Testis (tissue), 2 donors: ENCODE measurements at regions not wholly inside any gene's neighbourhood (a gene's known extent, or its start where the extent isn't known, plus 50 kb on each side); places are given as distances from the start of the nearest gene placed in this dataset.
A peak's percentile ranks its signal among the peaks of the same experiment; 100 is the strongest.
"Not testable (repeated sequence)": the region's sequence is repeated elsewhere in the genome, so short reads cannot be mapped to it uniquely, and the experiment has no call there.

Experiments
- DNase-seq: peaks from one replicate; pipeline ENCODE4 v3.0.0-alpha.2; 2019
- H3K27ac ChIP-seq, 2 donors: fragments of 200-600 bp; sonication (generic); one replicate each; pipeline ENCODE4 v1.5.1; 2019
- H3K27me3 ChIP-seq: fragments of 200-600 bp; sonication (generic); one replicate; pipeline ENCODE4 v1.5.1; 2019
- H3K36me3 ChIP-seq: fragments of 200-600 bp; sonication (generic); one replicate; pipeline ENCODE4 v1.5.1; 2017; ENCODE audit warnings: low read depth; ENCODE audit errors: missing control alignments
- H3K4me1 ChIP-seq: fragments of 200-600 bp; sonication (generic); one replicate; pipeline ENCODE4 v1.5.1; 2019
- H3K4me3 ChIP-seq, 2 donors: fragments of 200-600 bp; sonication (generic); one replicate each; pipeline ENCODE4 v1.5.1; 2017 to 2019
- H3K9me3 ChIP-seq: fragments of 200-600 bp; sonication (generic); one replicate; pipeline ENCODE4 v1.5.1; 2017
- POLR2A ChIP-seq: fragments of 450-650 bp; IDR thresholded peaks from one replicate; pipeline ENCODE4 v1.6.1; 2017; ENCODE audit warnings: antibody characterized with exemption, mild to moderate bottlenecking, moderate library complexity
- WGBS, 2 donors: methylation state at CpG; one replicate each; pipeline ENCODE4 v1.1.5; 2018; 5-methylcytosine and 5-hydroxymethylcytosine counted together
- intact Hi-C: fragments of 100-400 bp; cut with DNase I; formaldehyde crosslinking; loops from one replicate; pipeline ENCODE4 v1.15.1; 2023; ENCODE audit warnings: low total_unique reads
- TF ChIP-seq, protein P1 (sequence below), 3 experiments: fragments of 450-650 bp in 2 of 3; fragments of 200-600 bp in 1 of 3; sonication (generic) in 1 of 3; IDR thresholded peaks; one replicate each; pipeline ENCODE4 v1.5.1; 2016 to 2019; ENCODE audit warnings: antibody characterized with exemption in 3 of 3, mild to moderate bottlenecking in 2 of 3, moderate library complexity in 1 of 3

DNA sequence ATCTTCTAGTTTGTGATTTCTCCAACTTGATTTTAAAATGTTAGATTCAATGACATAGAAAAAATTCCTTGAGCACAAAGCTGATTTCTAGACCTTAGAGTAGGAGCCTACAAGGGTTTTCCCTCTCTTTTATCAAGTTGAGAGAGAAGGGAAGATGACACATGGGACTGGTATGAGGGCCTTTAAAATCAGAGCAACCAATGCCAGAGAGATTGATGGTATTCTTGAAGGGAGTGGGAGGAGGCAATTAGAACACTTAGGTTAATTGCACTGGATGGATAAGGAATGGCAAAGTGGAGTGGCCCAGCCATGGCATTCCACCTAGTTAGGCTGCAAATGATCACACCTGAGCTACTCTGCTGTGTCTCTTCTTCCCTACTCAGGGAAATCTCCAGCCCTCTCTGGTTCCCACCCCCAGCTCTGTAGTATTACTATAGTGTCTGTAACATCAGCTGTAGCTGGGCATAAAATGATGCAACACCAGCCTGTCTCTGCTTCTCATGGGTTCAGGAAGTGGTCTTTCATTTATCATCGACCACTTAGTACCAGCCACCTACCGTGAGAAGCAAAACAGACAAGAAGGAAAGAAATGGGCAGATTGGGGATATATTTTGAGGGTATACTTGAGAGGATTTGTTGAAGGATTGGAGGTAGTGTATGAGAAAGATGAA, 333.6 kb downstream of the DLEU7 start:
- Histone ChIP-seq H3K36me3 (no peaks in the 10 kb centered on the region), H3K4me3 (no peak overlapping the region), H3K27ac (no peak overlapping the region), H3K4me1 (peaks cover 9% of the 10 kb centered on the region), H3K27me3 (no peaks in the 10 kb centered on the region), H3K9me3 (no peaks in the 10 kb centered on the region)
- TF ChIP-seq, protein P1, sequence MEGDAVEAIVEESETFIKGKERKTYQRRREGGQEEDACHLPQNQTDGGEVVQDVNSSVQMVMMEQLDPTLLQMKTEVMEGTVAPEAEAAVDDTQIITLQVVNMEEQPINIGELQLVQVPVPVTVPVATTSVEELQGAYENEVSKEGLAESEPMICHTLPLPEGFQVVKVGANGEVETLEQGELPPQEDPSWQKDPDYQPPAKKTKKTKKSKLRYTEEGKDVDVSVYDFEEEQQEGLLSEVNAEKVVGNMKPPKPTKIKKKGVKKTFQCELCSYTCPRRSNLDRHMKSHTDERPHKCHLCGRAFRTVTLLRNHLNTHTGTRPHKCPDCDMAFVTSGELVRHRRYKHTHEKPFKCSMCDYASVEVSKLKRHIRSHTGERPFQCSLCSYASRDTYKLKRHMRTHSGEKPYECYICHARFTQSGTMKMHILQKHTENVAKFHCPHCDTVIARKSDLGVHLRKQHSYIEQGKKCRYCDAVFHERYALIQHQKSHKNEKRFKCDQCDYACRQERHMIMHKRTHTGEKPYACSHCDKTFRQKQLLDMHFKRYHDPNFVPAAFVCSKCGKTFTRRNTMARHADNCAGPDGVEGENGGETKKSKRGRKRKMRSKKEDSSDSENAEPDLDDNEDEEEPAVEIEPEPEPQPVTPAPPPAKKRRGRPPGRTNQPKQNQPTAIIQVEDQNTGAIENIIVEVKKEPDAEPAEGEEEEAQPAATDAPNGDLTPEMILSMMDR (IDR thresholded peaks at IDR 0.05): no peak
- TF ChIP-seq POLR2A: no peak
- intact Hi-C loops: no loop called here
- 91 to 94% methylated on average over 2 of the region's 2 CpGs for WGBS, 2 donors
- DNase-seq: no peak

DNA sequence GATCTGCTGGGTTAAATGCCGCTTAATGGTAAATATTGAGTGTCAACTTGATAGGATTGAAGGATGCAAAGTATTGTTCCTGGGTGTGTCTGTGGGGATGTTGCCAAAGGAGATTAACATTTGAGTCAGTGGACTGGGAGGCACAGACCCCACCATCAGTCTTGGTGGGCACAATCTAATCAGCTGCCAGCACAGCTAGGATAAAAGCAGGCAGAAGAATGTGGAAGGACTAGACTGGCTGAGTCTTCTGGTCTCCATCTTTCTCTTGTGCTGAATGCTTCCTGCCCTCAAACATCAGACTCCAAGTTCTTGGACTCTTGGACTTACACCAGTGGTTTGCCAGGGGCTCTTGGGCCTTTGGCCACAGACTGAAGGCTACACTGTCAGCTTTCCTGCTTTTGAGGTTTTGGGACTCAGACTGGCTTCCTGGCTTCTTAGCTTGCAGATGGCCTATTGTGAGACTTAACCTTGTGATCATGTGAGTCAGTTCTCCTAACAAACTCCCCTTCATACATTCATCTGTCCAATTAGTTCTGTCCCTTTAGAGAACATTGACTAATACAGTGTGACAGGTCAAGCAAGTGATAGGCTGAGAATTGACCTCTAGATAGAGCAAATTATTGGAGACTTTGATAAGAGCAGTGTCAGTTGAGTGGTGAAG, 332.5 kb downstream of the DLEU7 start:
- intact Hi-C loops, H3K27me3 ChIP-seq, H3K27ac ChIP-seq, H3K9me3 ChIP-seq, H3K4me3 ChIP-seq, H3K36me3 ChIP-seq, H3K4me1 ChIP-seq, DNase-seq: not testable (repeated sequence)
- WGBS, 2 donors: 35 to 53% methylated on average over 1 of the region's 1 CpG

DNA sequence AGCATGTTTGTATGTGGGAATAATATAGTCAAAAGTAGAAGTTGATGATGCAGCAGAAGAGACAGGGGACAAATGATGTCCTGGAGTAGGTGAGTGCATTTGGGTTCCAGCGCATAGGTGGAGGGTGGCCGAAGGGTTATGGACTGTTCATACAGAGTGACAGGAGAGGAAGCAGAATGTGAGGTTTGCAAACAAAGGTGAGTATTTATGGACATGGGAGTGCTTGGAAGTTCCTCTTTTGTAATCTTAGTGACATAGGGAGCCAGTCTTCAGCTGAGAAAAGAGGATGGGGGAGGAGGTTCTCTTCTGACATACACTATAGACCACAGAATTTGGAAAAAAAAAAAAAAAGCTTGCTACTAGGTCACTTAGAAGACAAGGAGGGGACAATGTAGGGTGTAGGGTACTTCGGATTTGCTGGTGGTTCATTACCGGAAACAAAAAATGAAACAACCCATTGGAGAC, 331.6 kb downstream of the DLEU7 start:
- H3K27ac ChIP-seq: peak overlapping the region; percentile 59 to 91
- H3K36me3 ChIP-seq: no peaks in the 10 kb centered on the region
- no peak overlapping the region for H3K4me3 ChIP-seq
- intact Hi-C loops: no loop called here
- peaks cover 9% of the 10 kb centered on the region for H3K4me1 ChIP-seq
- H3K9me3 ChIP-seq: no peaks in the 10 kb centered on the region
- 72 to 81% methylated on average over 4 of the region's 4 CpGs for WGBS, 2 donors
- H3K27me3 ChIP-seq: no peaks in the 10 kb centered on the region
- DNase-seq: no peak
- TF ChIP-seq, protein P1 (IDR thresholded peaks at IDR 0.05): no peak
- no peak for TF ChIP-seq POLR2A

DNA sequence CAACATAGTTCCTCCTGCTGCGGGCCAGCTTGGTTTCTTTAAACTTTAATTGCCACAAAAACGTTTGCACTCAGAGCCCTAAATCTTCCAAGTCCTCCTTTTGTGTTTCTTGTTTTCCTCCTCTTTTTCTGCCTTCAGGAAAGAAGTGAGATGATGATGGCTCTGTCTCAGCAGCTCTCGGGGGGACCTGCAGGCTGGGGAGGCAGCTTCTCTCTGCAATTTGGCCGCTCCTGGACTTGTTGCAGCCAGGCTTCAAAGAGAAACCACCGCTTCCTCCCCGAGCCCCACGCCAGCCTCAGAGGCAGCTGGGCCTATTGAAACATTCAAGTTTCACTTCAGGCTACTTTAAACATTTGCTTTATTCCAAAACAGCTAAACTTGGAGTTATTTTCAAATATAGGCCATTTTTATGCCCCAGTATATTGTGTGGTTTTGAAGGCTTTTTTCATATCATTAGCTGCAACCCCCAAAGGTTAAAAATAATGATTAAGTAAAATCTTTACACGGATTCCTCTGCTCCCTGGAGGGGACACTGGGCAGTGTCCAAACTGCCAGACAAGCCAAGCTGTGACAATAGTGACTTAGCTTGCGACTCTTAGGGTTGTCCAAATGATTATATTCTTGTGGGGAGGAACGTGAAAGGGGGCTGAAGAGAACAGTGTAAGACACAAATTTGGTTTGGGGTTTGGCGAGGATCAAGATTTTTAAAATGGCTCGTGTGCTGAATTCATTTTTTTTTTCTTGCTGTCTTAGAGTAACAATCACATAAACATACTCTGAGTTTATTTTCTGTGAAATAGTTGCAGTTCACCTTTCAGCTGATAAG, 330.8 kb downstream of the DLEU7 start:
- no peaks in the 10 kb centered on the region for H3K27me3 ChIP-seq
- intact Hi-C loops: no loop called here
- peak; percentile 66 for DNase-seq
- H3K36me3 ChIP-seq: no peaks in the 10 kb centered on the region
- peaks cover 9% of the 10 kb centered on the region for H3K4me1 ChIP-seq
- H3K9me3 ChIP-seq: no peaks in the 10 kb centered on the region
- H3K4me3 ChIP-seq: no peak overlapping the region
- H3K27ac ChIP-seq: peak overlapping the region; percentile 59 to 91
- no peak for TF ChIP-seq POLR2A
- TF ChIP-seq, protein P1 (IDR thresholded peaks at IDR 0.05): no peak
- WGBS, 2 donors: 29 to 42% methylated on average over 12 of the region's 12 CpGs

DNA sequence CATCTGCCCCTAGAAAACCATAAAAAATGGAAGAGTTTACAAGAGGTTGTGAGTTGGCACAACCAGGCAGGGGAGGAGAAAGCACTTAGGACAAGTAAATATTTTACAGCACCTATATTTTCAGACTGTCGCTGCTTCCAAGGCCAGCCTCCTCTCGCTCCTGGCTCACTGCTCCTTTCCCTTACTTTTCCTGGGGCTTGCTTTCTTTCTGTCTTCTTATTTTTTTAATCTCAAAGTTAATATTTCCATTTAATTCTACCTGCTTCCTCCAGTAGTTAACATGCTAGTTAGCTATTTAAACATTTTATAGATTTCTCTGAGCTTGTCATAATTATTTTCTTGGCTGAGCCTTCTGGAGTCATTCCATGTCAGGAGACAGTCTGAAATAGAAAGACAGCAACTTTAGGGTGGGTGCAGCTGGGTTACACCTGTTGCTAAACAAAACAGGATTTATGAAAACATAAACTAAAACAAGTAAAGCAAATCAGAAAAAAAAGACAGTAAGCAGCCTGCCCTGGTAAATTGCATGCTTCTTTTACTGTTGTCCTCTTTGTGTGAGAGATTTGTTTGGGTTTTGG, 330.1 kb downstream of the DLEU7 start:
- WGBS, 2 donors: 25 to 38% methylated on average over 2 of the region's 2 CpGs
- TF ChIP-seq, protein P1 (IDR thresholded peaks at IDR 0.05): no peak
- no peak for TF ChIP-seq POLR2A

More for the DNA sequence above, 330.1 kb downstream of the DLEU7 start:
- no peaks in the 10 kb centered on the region for H3K36me3 ChIP-seq
- DNase-seq: no peak
- H3K27ac ChIP-seq: peak overlapping the region; percentile 59 to 91
- no peaks in the 10 kb centered on the region for H3K27me3 ChIP-seq
- H3K9me3 ChIP-seq: no peaks in the 10 kb centered on the region
- peaks cover 9% of the 10 kb centered on the region for H3K4me1 ChIP-seq
- intact Hi-C loops: no loop called here
- no peak overlapping the region for H3K4me3 ChIP-seq
